Left renal pelvis (tissue), 4 donors: ENCODE measurements at regions not wholly inside any gene's neighbourhood (a gene's known extent, or its start where the extent isn't known, plus 50 kb on each side); places are given as distances from the start of the nearest gene placed in this dataset.
"Not testable (repeated sequence)": the region's sequence is repeated elsewhere in the genome, so short reads cannot be mapped to it uniquely, and the experiment has no call there.

Source experiments
- DNase-seq, 4 donors: peaks; one replicate each; pipeline ENCODE4 v3.0.0-alpha.2; 2013; ENCODE audit warnings: low read depth in 4 of 4, low spot score in 3 of 4

GRCh38 chr11:127805771-127806170, 781.6 kb downstream of the ETS1 start:
- DNase-seq = no peak

- DNase-seq = peak in 2 of 4 donors; percentile 10 to 14
Measured at GRCh38 chr11:127804747-127805400, 782.5 kb downstream of the ETS1 start.

GRCh38 chr11:127803755-127804154, 783.6 kb downstream of the ETS1 start:
- DNase-seq = no peak

- DNase-seq = no peak
Measured at GRCh38 chr11:127800989-127801688, 786.2 kb downstream of the ETS1 start.

GRCh38 chr11:127795326-127795725, 792.0 kb downstream of the ETS1 start:
- no peak for DNase-seq

- DNase-seq = no peak
Measured at GRCh38 chr11:127791844-127792243, 791.3 kb upstream of the KIRREL3 start.

GRCh38 chr11:127790592-127790991, 790.0 kb upstream of the KIRREL3 start:
- DNase-seq = no peak

- DNase-seq = no peak
Measured at GRCh38 chr11:127789927-127790326, 789.4 kb upstream of the KIRREL3 start.

- not testable (repeated sequence) for DNase-seq
Measured at GRCh38 chr11:127772938-127773337, 772.4 kb upstream of the KIRREL3 start.

- DNase-seq = not testable (repeated sequence)
Measured at GRCh38 chr11:127768931-127769330, 768.4 kb upstream of the KIRREL3 start.

GRCh38 chr11:127766734-127767133, 766.2 kb upstream of the KIRREL3 start:
- DNase-seq = no peak

GRCh38 chr11:127738771-127739286, 738.3 kb upstream of the KIRREL3 start:
- DNase-seq = no peak

GRCh38 chr11:127737499-127737898, 736.9 kb upstream of the KIRREL3 start:
- DNase-seq = no peak

GRCh38 chr11:127733552-127733951, 733.0 kb upstream of the KIRREL3 start:
- no peak for DNase-seq

- DNase-seq = no peak
Measured at GRCh38 chr11:127726367-127726766, 725.8 kb upstream of the KIRREL3 start.

- no peak for DNase-seq
Measured at GRCh38 chr11:127723714-127724113, 723.1 kb upstream of the KIRREL3 start.

GRCh38 chr11:127713226-127713625, 712.7 kb upstream of the KIRREL3 start:
- DNase-seq = no peak

- no peak for DNase-seq
Measured at GRCh38 chr11:127711748-127712147, 711.2 kb upstream of the KIRREL3 start.

GRCh38 chr11:127710831-127711230, 710.3 kb upstream of the KIRREL3 start:
- DNase-seq = no peak

- DNase-seq = no peak
Measured at GRCh38 chr11:127709960-127710359, 709.4 kb upstream of the KIRREL3 start.

GRCh38 chr11:127693686-127694085, 693.1 kb upstream of the KIRREL3 start:
- DNase-seq = no peak

- DNase-seq = no peak
Measured at GRCh38 chr11:127683321-127683720, 682.8 kb upstream of the KIRREL3 start.
